ENCODE measurements at regions not wholly inside any gene's neighbourhood (a gene's known extent, or its start where the extent isn't known, plus 50 kb on each side); places are given as distances from the start of the nearest gene placed in this dataset.
"Not testable (repeated sequence)": the region's sequence is repeated elsewhere in the genome, so short reads cannot be mapped to it uniquely, and the experiment has no call there.

DNA sequence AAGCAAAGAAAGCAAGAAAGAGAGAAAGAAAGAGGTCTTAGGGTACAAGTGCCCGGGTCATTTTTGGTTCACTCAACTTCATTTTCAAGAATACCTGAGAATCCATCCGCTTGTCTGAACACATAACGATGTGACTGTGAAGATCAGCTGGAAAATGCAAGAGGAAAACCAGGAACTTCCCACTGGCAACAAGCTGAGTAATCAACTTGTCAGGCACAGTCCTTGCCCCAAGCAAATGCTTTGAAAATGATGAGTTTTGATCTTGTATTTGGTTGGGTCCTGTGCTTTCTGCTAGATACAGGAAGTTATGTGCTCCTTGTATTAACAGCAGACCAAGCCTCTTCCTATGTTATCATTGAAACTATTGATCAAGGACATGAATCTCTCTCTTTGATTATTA is 239.1 kb downstream of the ASMT start:
- H3K4me3 ChIP-seq (ENCODE audit: control insufficient read depth in 1 of 7, extremely low read depth in 1 of 7, insufficient read depth in 4 of 7, low read depth in 2 of 7, low read length in 6 of 7): no peak overlapping the region
- no peaks in the 10 kb centered on the region for H3K4me1 ChIP-seq (ENCODE audit: control extremely low read depth in 1 of 4, control insufficient read depth in 4 of 4, insufficient read depth in 4 of 4, low read length in 3 of 4)
- H3K9me3 ChIP-seq (ENCODE audit: control extremely low read depth in 1 of 5, control insufficient read depth in 4 of 5, insufficient read depth in 2 of 5, low read depth in 1 of 5, low read length in 4 of 5): peaks cover 0 to 4% (median 0%) of the 10 kb centered on the region in 5 experiments
- ChIA-PET CTCF (no interaction called here), POLR2A (no interaction called here)
- WGBS (ENCODE audit: insufficient coverage): 97% methylated on average over 3 of the region's 3 CpGs
- no peak overlapping the region for H3K27ac ChIP-seq (ENCODE audit: insufficient read depth in 1 of 2, low read depth in 1 of 2, low read length in 2 of 2, poor library complexity in 1 of 2, severe bottlenecking in 2 of 2)
- H3K27me3 ChIP-seq (replicated peaks in 2 of 5; ENCODE audit: control insufficient read depth in 4 of 5, insufficient read depth in 5 of 5, low read length in 4 of 5): peaks cover 0 to 2% (median 0%) of the 10 kb centered on the region in 5 experiments
- H3K36me3 ChIP-seq (ENCODE audit: control insufficient read depth in 4 of 4, insufficient read depth in 4 of 4, low read length in 3 of 4): no peaks in the 10 kb centered on the region
- DNase-seq: no peak

DNA sequence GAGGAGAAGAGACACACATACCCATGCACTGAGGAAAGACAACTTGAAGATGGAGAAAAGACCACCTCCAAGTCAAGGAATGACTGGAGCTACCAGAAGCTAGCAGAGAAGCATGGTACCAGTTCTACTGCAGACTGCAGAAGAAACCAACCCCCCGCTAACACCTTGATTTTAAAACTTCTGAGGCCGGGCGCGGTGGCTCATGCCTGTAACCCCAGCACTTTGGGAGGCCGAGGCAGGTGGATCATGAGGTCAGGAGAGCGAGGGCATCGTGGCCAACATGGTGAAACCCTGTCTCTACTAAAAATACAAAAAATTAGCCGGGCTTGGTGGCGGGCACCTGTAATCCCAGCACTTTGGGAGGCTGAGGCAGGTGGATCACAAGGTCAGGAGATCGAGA is 240.0 kb downstream of the ASMT start:
- DNase-seq; CTCF ChIA-PET; H3K4me3 ChIP-seq (ENCODE audit: control insufficient read depth in 1 of 7, extremely low read depth in 1 of 7, insufficient read depth in 4 of 7, low read depth in 2 of 7, low read length in 6 of 7); H3K36me3 ChIP-seq (ENCODE audit: control insufficient read depth in 4 of 4, insufficient read depth in 4 of 4, low read length in 3 of 4); POLR2A ChIA-PET; H3K9me3 ChIP-seq (ENCODE audit: control extremely low read depth in 1 of 5, control insufficient read depth in 4 of 5, insufficient read depth in 2 of 5, low read depth in 1 of 5, low read length in 4 of 5); H3K27me3 ChIP-seq (replicated peaks in 2 of 5; ENCODE audit: control insufficient read depth in 4 of 5, insufficient read depth in 5 of 5, low read length in 4 of 5); H3K27ac ChIP-seq (ENCODE audit: insufficient read depth in 1 of 2, low read depth in 1 of 2, low read length in 2 of 2, poor library complexity in 1 of 2, severe bottlenecking in 2 of 2); H3K4me1 ChIP-seq (ENCODE audit: control extremely low read depth in 1 of 4, control insufficient read depth in 4 of 4, insufficient read depth in 4 of 4, low read length in 3 of 4): not testable (repeated sequence)
- 97% methylated on average over 6 of the region's 10 CpGs for WGBS (ENCODE audit: insufficient coverage)

DNA sequence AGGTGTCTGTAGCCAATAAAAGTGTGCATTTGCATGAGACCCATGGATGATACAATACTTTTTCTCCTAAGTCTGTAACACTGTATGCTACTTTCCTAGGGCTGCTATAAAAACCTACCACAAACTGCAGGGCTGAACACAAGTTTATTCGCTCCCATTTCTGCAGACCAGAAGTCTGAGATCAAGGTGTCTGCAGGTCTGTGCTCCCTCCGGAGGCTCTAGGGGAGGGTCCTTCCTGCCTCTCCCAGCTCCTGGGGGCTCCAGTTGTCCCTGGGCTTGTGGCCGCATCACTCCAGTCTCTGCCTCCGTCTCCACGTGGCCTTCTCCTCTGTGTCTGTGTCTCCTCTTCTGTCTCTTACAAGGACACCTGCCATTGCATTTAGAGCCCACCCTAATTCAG is 244.4 kb downstream of the ASMT start:
- POLR2A ChIA-PET; DNase-seq; H3K36me3 ChIP-seq (ENCODE audit: control insufficient read depth in 4 of 4, insufficient read depth in 4 of 4, low read length in 3 of 4); H3K4me3 ChIP-seq (ENCODE audit: control insufficient read depth in 1 of 7, extremely low read depth in 1 of 7, insufficient read depth in 4 of 7, low read depth in 2 of 7, low read length in 6 of 7); H3K9me3 ChIP-seq (ENCODE audit: control extremely low read depth in 1 of 5, control insufficient read depth in 4 of 5, insufficient read depth in 2 of 5, low read depth in 1 of 5, low read length in 4 of 5); H3K4me1 ChIP-seq (ENCODE audit: control extremely low read depth in 1 of 4, control insufficient read depth in 4 of 4, insufficient read depth in 4 of 4, low read length in 3 of 4); CTCF ChIA-PET; H3K27ac ChIP-seq (ENCODE audit: insufficient read depth in 1 of 2, low read depth in 1 of 2, low read length in 2 of 2, poor library complexity in 1 of 2, severe bottlenecking in 2 of 2): not testable (repeated sequence)
- peaks cover 0 to 14% (median 0%) of the 10 kb centered on the region in 5 experiments for H3K27me3 ChIP-seq (replicated peaks in 2 of 5; ENCODE audit: control insufficient read depth in 4 of 5, insufficient read depth in 5 of 5, low read length in 4 of 5)
- WGBS (ENCODE audit: insufficient coverage): 100% methylated on average over 4 of the region's 5 CpGs

DNA sequence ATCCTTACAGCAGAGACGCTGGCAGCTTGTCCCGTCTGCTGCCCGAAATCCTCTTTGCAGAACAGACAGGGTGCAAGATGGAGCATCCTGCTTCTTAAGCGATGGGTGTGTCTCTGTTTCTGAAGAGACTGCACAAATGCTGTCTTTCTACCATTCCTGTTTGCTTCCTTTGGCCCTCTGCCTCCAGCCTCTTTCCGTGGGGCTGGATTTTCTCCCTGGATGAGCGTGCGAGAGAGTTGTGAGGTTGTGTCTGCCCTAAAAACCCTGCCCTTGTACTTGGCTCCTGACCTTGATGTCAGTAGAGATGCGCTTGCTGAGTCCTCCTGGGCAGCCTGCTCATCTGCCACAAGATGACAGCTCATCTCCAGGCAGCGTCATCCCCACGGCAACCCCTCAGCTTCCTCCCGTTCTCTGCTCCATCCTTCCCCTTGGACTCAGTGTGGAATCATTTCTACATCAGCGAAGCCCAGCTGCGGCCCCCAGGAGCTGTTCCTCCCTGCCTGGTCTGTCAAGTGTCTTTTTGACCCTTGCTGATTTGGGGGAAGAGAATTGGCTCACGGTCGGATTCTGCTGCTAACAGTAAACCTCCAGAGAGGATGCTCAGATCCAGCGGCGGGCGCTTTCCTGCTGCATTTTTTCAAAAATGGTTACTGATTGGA is 246.2 kb downstream of the ASMT start:
- H3K9me3 ChIP-seq (ENCODE audit: control extremely low read depth in 1 of 5, control insufficient read depth in 4 of 5, insufficient read depth in 2 of 5, low read depth in 1 of 5, low read length in 4 of 5): no peaks in the 10 kb centered on the region
- no peak overlapping the region for H3K27ac ChIP-seq (ENCODE audit: insufficient read depth in 1 of 2, low read depth in 1 of 2, low read length in 2 of 2, poor library complexity in 1 of 2, severe bottlenecking in 2 of 2)
- ChIA-PET CTCF (no interaction called here), POLR2A (no interaction called here)
- H3K27me3 ChIP-seq (replicated peaks in 2 of 5; ENCODE audit: control insufficient read depth in 4 of 5, insufficient read depth in 5 of 5, low read length in 4 of 5): peaks cover 0 to 14% (median 0%) of the 10 kb centered on the region in 5 experiments
- no peak overlapping the region for H3K4me3 ChIP-seq (ENCODE audit: control insufficient read depth in 1 of 7, extremely low read depth in 1 of 7, insufficient read depth in 4 of 7, low read depth in 2 of 7, low read length in 6 of 7)
- no peaks in the 10 kb centered on the region for H3K4me1 ChIP-seq (ENCODE audit: control extremely low read depth in 1 of 4, control insufficient read depth in 4 of 4, insufficient read depth in 4 of 4, low read length in 3 of 4)
- no peak for DNase-seq
- 88% methylated on average over 17 of the region's 18 CpGs for WGBS (ENCODE audit: insufficient coverage)
- H3K36me3 ChIP-seq (ENCODE audit: control insufficient read depth in 4 of 4, insufficient read depth in 4 of 4, low read length in 3 of 4): no peaks in the 10 kb centered on the region

DNA sequence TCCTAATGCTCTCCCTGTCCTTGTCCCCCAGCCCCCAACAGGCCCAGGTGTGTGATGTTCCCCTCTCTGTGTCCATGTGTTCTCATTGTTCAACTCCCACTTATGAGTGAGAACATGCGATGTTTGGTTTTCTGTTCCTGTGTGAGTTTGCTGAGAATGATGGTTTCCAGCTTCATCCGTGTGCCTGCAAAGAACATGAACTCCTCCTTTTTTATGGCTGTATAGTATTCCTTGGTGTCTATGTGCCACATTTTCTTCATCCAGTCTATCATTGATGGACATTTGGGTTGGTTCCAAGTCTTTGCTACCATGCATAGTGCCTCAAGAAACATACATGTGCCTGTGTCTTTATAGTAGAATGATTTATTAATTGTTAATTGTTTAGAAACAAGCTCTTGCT is 249.1 kb downstream of the ASMT start:
- H3K27ac ChIP-seq (ENCODE audit: insufficient read depth in 1 of 2, low read depth in 1 of 2, low read length in 2 of 2, poor library complexity in 1 of 2, severe bottlenecking in 2 of 2); H3K36me3 ChIP-seq (ENCODE audit: control insufficient read depth in 4 of 4, insufficient read depth in 4 of 4, low read length in 3 of 4); H3K9me3 ChIP-seq (ENCODE audit: control extremely low read depth in 1 of 5, control insufficient read depth in 4 of 5, insufficient read depth in 2 of 5, low read depth in 1 of 5, low read length in 4 of 5); H3K4me1 ChIP-seq (ENCODE audit: control extremely low read depth in 1 of 4, control insufficient read depth in 4 of 4, insufficient read depth in 4 of 4, low read length in 3 of 4); POLR2A ChIA-PET; CTCF ChIA-PET; H3K4me3 ChIP-seq (ENCODE audit: control insufficient read depth in 1 of 7, extremely low read depth in 1 of 7, insufficient read depth in 4 of 7, low read depth in 2 of 7, low read length in 6 of 7); DNase-seq: not testable (repeated sequence)
- H3K27me3 ChIP-seq (replicated peaks in 2 of 5; ENCODE audit: control insufficient read depth in 4 of 5, insufficient read depth in 5 of 5, low read length in 4 of 5): peaks cover 0 to 11% (median 0%) of the 10 kb centered on the region in 5 experiments
- no CpG with 5 or more reads among the region's 2 CpGs for WGBS (ENCODE audit: insufficient coverage)

DNA sequence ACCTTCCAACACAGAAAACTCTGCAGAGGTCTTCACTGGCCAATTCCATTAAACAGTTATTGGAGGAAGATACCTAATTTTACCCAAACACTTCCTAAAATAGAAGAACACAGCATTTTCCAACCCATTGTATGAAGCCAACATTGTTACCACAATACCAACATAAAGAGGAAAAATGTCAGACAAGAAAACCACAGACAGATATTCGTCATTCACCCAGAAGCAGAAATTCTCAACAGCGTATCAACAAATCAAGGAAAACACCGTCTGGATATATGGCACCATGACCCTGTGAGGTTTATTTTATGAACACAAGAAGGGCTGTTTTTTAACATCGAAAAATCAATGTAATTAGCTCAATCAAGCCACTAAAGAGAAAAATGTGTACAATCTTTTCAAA is 255.6 kb downstream of the ASMT start:
- ChIA-PET CTCF (no interaction called here), POLR2A (no interaction called here)
- Histone ChIP-seq H3K4me1 (ENCODE audit: control extremely low read depth in 1 of 4, control insufficient read depth in 4 of 4, insufficient read depth in 4 of 4, low read length in 3 of 4) (peaks cover 0 to 8% (median 2%) of the 10 kb centered on the region in 4 experiments), H3K27me3 (replicated peaks in 2 of 5; ENCODE audit: control insufficient read depth in 4 of 5, insufficient read depth in 5 of 5, low read length in 4 of 5) (no peaks in the 10 kb centered on the region), H3K4me3 (ENCODE audit: control insufficient read depth in 1 of 7, extremely low read depth in 1 of 7, insufficient read depth in 4 of 7, low read depth in 2 of 7, low read length in 6 of 7) (no peak overlapping the region), H3K36me3 (ENCODE audit: control insufficient read depth in 4 of 4, insufficient read depth in 4 of 4, low read length in 3 of 4) (no peaks in the 10 kb centered on the region), H3K27ac (ENCODE audit: insufficient read depth in 1 of 2, low read depth in 1 of 2, low read length in 2 of 2, poor library complexity in 1 of 2, severe bottlenecking in 2 of 2) (no peak overlapping the region), H3K9me3 (ENCODE audit: control extremely low read depth in 1 of 5, control insufficient read depth in 4 of 5, insufficient read depth in 2 of 5, low read depth in 1 of 5, low read length in 4 of 5) (no peaks in the 10 kb centered on the region)
- DNase-seq: peak; percentile 11 to 44 (median 30)
- WGBS (ENCODE audit: insufficient coverage): no CpG with 5 or more reads among the region's 4 CpGs

- Histone ChIP-seq H3K27ac (ENCODE audit: insufficient read depth in 1 of 2, low read depth in 1 of 2, low read length in 2 of 2, poor library complexity in 1 of 2, severe bottlenecking in 2 of 2) (no peak overlapping the region), H3K4me1 (ENCODE audit: control extremely low read depth in 1 of 4, control insufficient read depth in 4 of 4, insufficient read depth in 4 of 4, low read length in 3 of 4) (peaks cover 0 to 8% (median 2%) of the 10 kb centered on the region in 4 experiments), H3K36me3 (ENCODE audit: control insufficient read depth in 4 of 4, insufficient read depth in 4 of 4, low read length in 3 of 4) (no peaks in the 10 kb centered on the region), H3K4me3 (ENCODE audit: control insufficient read depth in 1 of 7, extremely low read depth in 1 of 7, insufficient read depth in 4 of 7, low read depth in 2 of 7, low read length in 6 of 7) (no peak overlapping the region), H3K27me3 (replicated peaks in 2 of 5; ENCODE audit: control insufficient read depth in 4 of 5, insufficient read depth in 5 of 5, low read length in 4 of 5) (peaks cover 0 to 3% (median 0%) of the 10 kb centered on the region in 5 experiments), H3K9me3 (ENCODE audit: control extremely low read depth in 1 of 5, control insufficient read depth in 4 of 5, insufficient read depth in 2 of 5, low read depth in 1 of 5, low read length in 4 of 5) (no peaks in the 10 kb centered on the region)
- DNase-seq: no peak
- POLR2A ChIA-PET: no interaction called here
- 100% methylated on average over 1 of the region's 5 CpGs for WGBS (ENCODE audit: insufficient coverage)
- CTCF ChIA-PET: no interaction called here
Observed at GRCh38 chrX:1871887-1872286, 257.0 kb downstream of the ASMT start.
